ENCODE measurements at regions not wholly inside any gene's neighbourhood (a gene's known extent, or its start where the extent isn't known, plus 50 kb on each side); places are given as distances from the start of the nearest gene placed in this dataset.

GRCh38 chr1:60444680-60445079 lies 371.1 kb upstream of the C1orf87 start:
- Mint-ChIP-seq H3K4me1 (ENCODE audit: low read depth, unreplicated experiment) (no peaks in the 10 kb centered on the region), H3K36me3 (ENCODE audit: unreplicated experiment) (no peaks in the 10 kb centered on the region), H3K4me3 (ENCODE audit: unreplicated experiment) (no peak overlapping the region), H3K27me3 (ENCODE audit: unreplicated experiment) (no peaks in the 10 kb centered on the region), H3K9me3 (ENCODE audit: unreplicated experiment) (no peaks in the 10 kb centered on the region), H3K27ac (ENCODE audit: unreplicated experiment) (no peak overlapping the region)
- DNase-seq: no peak
- TF ChIP-seq CTCF (IDR thresholded peaks at IDR 0.05; ENCODE audit: partially characterized antibody, unreplicated experiment): no peak

- peaks cover 18% of the 10 kb centered on the region for H3K36me3 Mint-ChIP-seq (ENCODE audit: unreplicated experiment)
- H3K9me3 Mint-ChIP-seq (ENCODE audit: unreplicated experiment): peaks cover 9% of the 10 kb centered on the region
- no peak overlapping the region for H3K27ac Mint-ChIP-seq (ENCODE audit: unreplicated experiment)
- H3K27me3 Mint-ChIP-seq (ENCODE audit: unreplicated experiment): no peaks in the 10 kb centered on the region
- no peak for DNase-seq
- no peak overlapping the region for H3K4me3 Mint-ChIP-seq (ENCODE audit: unreplicated experiment)
- no peak for TF ChIP-seq CTCF (IDR thresholded peaks at IDR 0.05; ENCODE audit: partially characterized antibody, unreplicated experiment)
- no peaks in the 10 kb centered on the region for H3K4me1 Mint-ChIP-seq (ENCODE audit: low read depth, unreplicated experiment)
These were observed 362.6 kb upstream of the C1orf87 start for GRCh38 chr1:60436186-60436585.

GRCh38 chr1:60431593-60431992 lies 358.0 kb upstream of the C1orf87 start:
- no peak overlapping the region for H3K4me3 Mint-ChIP-seq (ENCODE audit: unreplicated experiment)
- no peak overlapping the region for H3K27ac Mint-ChIP-seq (ENCODE audit: unreplicated experiment)

GRCh38 chr1:60430375-60430774 lies 356.8 kb upstream of the C1orf87 start:
- TF ChIP-seq CTCF (IDR thresholded peaks at IDR 0.05; ENCODE audit: partially characterized antibody, unreplicated experiment): no peak
- H3K4me3 Mint-ChIP-seq (ENCODE audit: unreplicated experiment): no peak overlapping the region
- H3K4me1 Mint-ChIP-seq (ENCODE audit: low read depth, unreplicated experiment): no peaks in the 10 kb centered on the region
- no peaks in the 10 kb centered on the region for H3K27me3 Mint-ChIP-seq (ENCODE audit: unreplicated experiment)
- peaks cover 18% of the 10 kb centered on the region for H3K36me3 Mint-ChIP-seq (ENCODE audit: unreplicated experiment)
- no peak for DNase-seq
- peaks cover 9% of the 10 kb centered on the region for H3K9me3 Mint-ChIP-seq (ENCODE audit: unreplicated experiment)
- no peak overlapping the region for H3K27ac Mint-ChIP-seq (ENCODE audit: unreplicated experiment)

More at GRCh38 chr1:60431593-60431992, 358.0 kb upstream of the C1orf87 start:
- Mint-ChIP-seq H3K9me3 (ENCODE audit: unreplicated experiment) (peaks cover 9% of the 10 kb centered on the region), H3K4me1 (ENCODE audit: low read depth, unreplicated experiment) (no peaks in the 10 kb centered on the region), H3K27me3 (ENCODE audit: unreplicated experiment) (no peaks in the 10 kb centered on the region), H3K36me3 (ENCODE audit: unreplicated experiment) (peaks cover 18% of the 10 kb centered on the region)
- DNase-seq: no peak
- no peak for TF ChIP-seq CTCF (IDR thresholded peaks at IDR 0.05; ENCODE audit: partially characterized antibody, unreplicated experiment)

GRCh38 chr1:60428127-60428526 lies 354.6 kb upstream of the C1orf87 start:
- no peak for DNase-seq

More at GRCh38 chr1:60428127-60428526, 354.6 kb upstream of the C1orf87 start:
- TF ChIP-seq CTCF (IDR thresholded peaks at IDR 0.05; ENCODE audit: partially characterized antibody, unreplicated experiment): no peak
- no peak overlapping the region for H3K27ac Mint-ChIP-seq (ENCODE audit: unreplicated experiment)
- H3K27me3 Mint-ChIP-seq (ENCODE audit: unreplicated experiment): no peaks in the 10 kb centered on the region
- no peak overlapping the region for H3K4me3 Mint-ChIP-seq (ENCODE audit: unreplicated experiment)
- H3K36me3 Mint-ChIP-seq (ENCODE audit: unreplicated experiment): peaks cover 3% of the 10 kb centered on the region
- H3K9me3 Mint-ChIP-seq (ENCODE audit: unreplicated experiment): peaks cover 2% of the 10 kb centered on the region
- H3K4me1 Mint-ChIP-seq (ENCODE audit: low read depth, unreplicated experiment): no peaks in the 10 kb centered on the region

All from glutamatergic neuron (in vitro differentiated cells).